HepG2 (cell line): ENCODE measurements at regions not wholly inside any gene's neighbourhood (a gene's known extent, or its start where the extent isn't known, plus 50 kb on each side); places are given as distances from the start of the nearest gene placed in this dataset.

Source experiments
- ATAC-seq: fragments of 200-7000 bp; cut with Tn5 transposase; 3 replicates; pipeline ENCODE4 v1.9.1; 2020; ENCODE audit warnings: mild to moderate bottlenecking, moderate library complexity
- BruUV-seq: library from RNA; stranded (reverse); fragments of 400-500 nt; replicated peaks from 2 replicates; lab custom pipeline; 2021; lab: Mats Ljungman, UMichigan
- CTCF ChIA-PET: fragments of 300-600 bp; formaldehyde crosslinking; extraction: SDS; loops from one replicate; lab custom pipeline; 2021; ENCODE audit warnings: low total read pairs, inconsistent platforms, low intra/inter-chr PET ratio; lab: Yijun Ruan, JAX
- POLR2A ChIA-PET: fragments of 350-600 bp; sonication (Branson Sonifier 250); formaldehyde crosslinking; loops from one replicate; lab custom pipeline; 2020; ENCODE audit warnings: antibody characterized with exemption, inconsistent platforms; lab: Yijun Ruan, JAX
- DNase-seq: peaks from one replicate; pipeline ENCODE4 v3.0.0-alpha.2; 2015; ENCODE audit warnings: low spot score
- FAIRE-seq: peaks from 3 replicates; lab custom pipeline; 2011; peaks lifted over from hg19 to GRCh38; lab: Jason Lieb, UNC
- H2AFZ ChIP-seq: one replicate; pipeline ENCODE4 v1.6.1; 2011; ENCODE audit warnings: low read length, inconsistent platforms
- H3K27ac ChIP-seq: fragments of 300-600 bp; 3 replicates; pipeline ENCODE4 v1.8.0; 2011; ENCODE audit warnings: mixed run types, mild to moderate bottlenecking, mixed read lengths, low read length, inconsistent platforms; ENCODE audit not compliant: insufficient read depth; ENCODE audit errors: extremely low read length
- H3K27me3 ChIP-seq, 2 experiments: fragments of 200-600 bp in 1 of 2; 2 replicates in 1 of 2; 3 replicates in 1 of 2; pipeline versions ENCODE4 v1.6.0 to v1.8.0; 2011; ENCODE audit warnings: low read length in 2 of 2, mild to moderate bottlenecking in 2 of 2, moderate library complexity in 2 of 2, inconsistent platforms in 1 of 2; ENCODE audit not compliant: insufficient read depth in 2 of 2, control insufficient read depth in 1 of 2
- H3K36me3 ChIP-seq, 2 experiments: fragments of 200-600 bp in 1 of 2; replicated peaks in 1 of 2; 2 replicates in 1 of 2; 3 replicates in 1 of 2; pipeline versions ENCODE4 v1.5.1 to v1.8.0; 2011; ENCODE audit warnings: low read length in 2 of 2, inconsistent platforms in 1 of 2; ENCODE audit not compliant: insufficient read depth in 2 of 2, control insufficient read depth in 1 of 2
- H3K4me1 ChIP-seq: 2 replicates; pipeline ENCODE4 v1.5.1; 2012; ENCODE audit warnings: low read length, inconsistent platforms; ENCODE audit not compliant: insufficient read depth
- H3K4me2 ChIP-seq: 2 replicates; pipeline ENCODE4 v1.6.0; 2011; ENCODE audit warnings: low read depth, low read length, inconsistent platforms
- H3K4me3 ChIP-seq, 3 experiments: fragments of 200-600 bp in 1 of 3; sonication (generic), shearing (Covaris generic) in 1 of 3; replicated peaks in 1 of 3; 2 replicates each; pipeline ENCODE4 v1.5.1; 2011 to 2016; ENCODE audit warnings: low read length in 3 of 3, inconsistent platforms in 2 of 3, low read depth in 2 of 3, mild to moderate bottlenecking in 2 of 3, control low read depth in 1 of 3, mixed read lengths in 1 of 3; ENCODE audit not compliant: insufficient read depth in 1 of 3
- H3K79me2 ChIP-seq: one replicate; pipeline ENCODE4 v1.6.1; 2011; ENCODE audit warnings: low read length, inconsistent platforms; ENCODE audit not compliant: insufficient read depth
- H3K9ac ChIP-seq: 2 replicates; pipeline ENCODE4 v1.6.0; 2011; ENCODE audit warnings: mild to moderate bottlenecking, low read depth, low read length, inconsistent platforms; ENCODE audit not compliant: insufficient read depth
- H3K9me3 ChIP-seq: 2 replicates; pipeline ENCODE4 v1.5.1; 2012; ENCODE audit warnings: mild to moderate bottlenecking, low read length
- H4K20me1 ChIP-seq: 2 replicates; pipeline ENCODE4 v1.6.0; 2011; ENCODE audit warnings: inconsistent platforms, mild to moderate bottlenecking, low read length, moderate library complexity; ENCODE audit not compliant: insufficient read depth
- AHR ChIP-seq: IDR thresholded peaks from 2 replicates; pipeline ENCODE4 v1.6.1; 2018; ENCODE audit warnings: missing genetic modification reagents, missing compliant biosample characterization
- EEA1 ChIP-seq: sonication (generic); formaldehyde crosslinking; IDR thresholded peaks from 2 replicates; pipeline ENCODE4 v1.5.1; 2020; ENCODE audit warnings: mild to moderate bottlenecking, missing genetic modification reagents, borderline replicate concordance
- HES4 ChIP-seq: sonication (generic); formaldehyde crosslinking; IDR thresholded peaks from 2 replicates; pipeline ENCODE4 v1.9.0; 2021; ENCODE audit warnings: mild to moderate bottlenecking, missing genetic modification reagents, borderline replicate concordance
- HOXA3 ChIP-seq: sonication (generic); formaldehyde crosslinking; IDR thresholded peaks from 2 replicates; pipeline ENCODE4 v1.5.0; 2020; ENCODE audit warnings: missing genetic modification reagents
- IRX3 ChIP-seq: sonication (generic); formaldehyde crosslinking; IDR thresholded peaks from 2 replicates; pipeline ENCODE4 v1.8.1; 2023; ENCODE audit warnings: mild to moderate bottlenecking, low read depth, missing genetic modification reagents, borderline replicate concordance
- NAIF1 ChIP-seq: sonication (generic); formaldehyde crosslinking; IDR thresholded peaks from 2 replicates; pipeline ENCODE4 v1.5.0; 2020; ENCODE audit warnings: mild to moderate bottlenecking, missing genetic modification reagents, borderline replicate concordance
- SETDB1 ChIP-seq: sonication (generic); formaldehyde crosslinking; IDR thresholded peaks from 2 replicates; pipeline ENCODE4 v1.5.1; 2020; ENCODE audit warnings: missing genetic modification reagents, mild to moderate bottlenecking, borderline replicate concordance
- SMARCC2 ChIP-seq: fragments of 450-650 bp; IDR thresholded peaks from 2 replicates; pipeline ENCODE4 v1.6.1; 2017; ENCODE audit warnings: antibody characterized with exemption, mild to moderate bottlenecking
- TSC22D2 ChIP-seq: sonication (generic); formaldehyde crosslinking; IDR thresholded peaks from 2 replicates; pipeline ENCODE4 v1.5.1; 2020; ENCODE audit warnings: missing genetic modification reagents, mild to moderate bottlenecking, borderline replicate concordance
- ZMYM4 ChIP-seq: sonication (generic); formaldehyde crosslinking; IDR thresholded peaks from 2 replicates; pipeline ENCODE4 v1.8.1; 2023; ENCODE audit warnings: mild to moderate bottlenecking, missing genetic modification reagents
- ZNF143 ChIP-seq: sonication (generic); formaldehyde crosslinking; IDR thresholded peaks from 2 replicates; pipeline ENCODE4 v1.4.0; 2020; ENCODE audit warnings: missing genetic modification reagents
- ZNF24 ChIP-seq: fragments of 450-650 bp; IDR thresholded peaks from 2 replicates; pipeline ENCODE4 v1.6.1; 2017; ENCODE audit warnings: antibody characterized with exemption, mild to moderate bottlenecking
- WGBS: methylation state at CpG from one replicate; pipeline ENCODE4 v1.1.6; 2017; ENCODE audit warnings: low lambda C conversion rate; 5-methylcytosine and 5-hydroxymethylcytosine counted together
- in situ Hi-C: cut with HindIII; loops from 2 replicates; pipeline ENCODE4 v1.10.0; 2017; ENCODE audit warnings: low pct_unique_long_range_greater_than_20kb; ENCODE audit not compliant: extremely low pct_ligation_motif_present
- intact Hi-C: fragments of 100-400 bp; cut with micrococcal nuclease; formaldehyde crosslinking; loops from one replicate; pipeline ENCODE4 v1.10.0; 2022; ENCODE audit not compliant: unreplicated experiment
- TF ChIP-seq, protein P1 (sequence below): IDR thresholded peaks from 2 replicates; pipeline ENCODE4 v1.6.1; 2016; ENCODE audit warnings: missing compliant biosample characterization, missing genetic modification reagents, borderline replicate concordance

DNA sequence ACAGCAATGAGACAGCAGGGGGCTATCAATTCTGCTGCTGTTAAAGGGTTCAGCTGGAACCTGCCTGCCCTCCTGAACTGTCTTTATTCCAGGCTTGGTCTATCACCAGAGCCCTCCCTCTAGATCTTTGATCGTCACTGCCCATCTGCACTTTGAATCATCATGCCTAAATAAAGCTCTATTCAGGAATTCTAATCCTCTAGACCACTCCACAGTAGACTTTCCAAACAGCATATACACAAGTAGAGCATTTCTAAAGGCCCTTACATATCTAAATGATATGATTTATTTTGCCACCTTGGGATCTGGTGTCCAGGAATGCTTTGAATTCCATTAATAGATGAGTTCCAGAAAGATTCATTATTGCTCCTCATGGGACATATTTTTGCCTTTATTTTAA is 542.1 kb upstream of the SYT4 start (continued):
- TF ChIP-seq SMARCC2 (no peak), HES4 (CRISPR knock-in tag) (no peak), EEA1 (CRISPR knock-in tag) (no peak), IRX3 (no peak), SETDB1 (CRISPR knock-in tag) (no peak), ZMYM4 (CRISPR knock-in tag) (no peak), ZNF24 (no peak), AHR (CRISPR knock-in tag) (no peak)

DNA sequence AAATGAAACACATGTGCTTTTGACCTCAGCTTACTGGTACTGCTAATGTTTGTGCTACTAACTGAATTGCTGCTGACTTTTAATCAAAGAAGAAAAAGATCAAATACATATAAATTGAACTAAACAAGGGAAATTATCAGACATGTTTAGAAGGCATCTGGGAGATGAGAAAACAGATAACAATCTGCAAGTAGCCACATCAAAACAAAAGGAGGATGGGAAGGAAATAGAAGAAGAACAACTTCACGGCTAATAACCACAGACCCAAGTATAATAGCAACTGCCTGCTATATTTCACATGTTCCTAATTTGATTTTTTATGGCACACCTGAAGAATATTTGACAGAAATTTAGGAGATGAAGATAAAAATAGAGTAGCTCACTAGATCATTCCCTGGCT is 542.6 kb upstream of the SYT4 start:
- ChIA-PET CTCF (no interaction called here), POLR2A (no interaction called here)
- DNase-seq, result no peak
- no peak overlapping the region for H3K27ac ChIP-seq
- no peaks in the 10 kb centered on the region for H3K79me2 ChIP-seq
- 14% methylated on average over 1 of the region's 1 CpG for WGBS
- intact Hi-C loops, result no loop called here
- no peak overlapping the region for H3K9ac ChIP-seq
- no TSS peak for BruUV-seq
- no peaks in the 10 kb centered on the region for H3K36me3 ChIP-seq
- no peaks in the 10 kb centered on the region for H3K4me1 ChIP-seq
- in situ Hi-C loops, result no loop called here
- no peak for FAIRE-seq
- TF ChIP-seq, protein P1, sequence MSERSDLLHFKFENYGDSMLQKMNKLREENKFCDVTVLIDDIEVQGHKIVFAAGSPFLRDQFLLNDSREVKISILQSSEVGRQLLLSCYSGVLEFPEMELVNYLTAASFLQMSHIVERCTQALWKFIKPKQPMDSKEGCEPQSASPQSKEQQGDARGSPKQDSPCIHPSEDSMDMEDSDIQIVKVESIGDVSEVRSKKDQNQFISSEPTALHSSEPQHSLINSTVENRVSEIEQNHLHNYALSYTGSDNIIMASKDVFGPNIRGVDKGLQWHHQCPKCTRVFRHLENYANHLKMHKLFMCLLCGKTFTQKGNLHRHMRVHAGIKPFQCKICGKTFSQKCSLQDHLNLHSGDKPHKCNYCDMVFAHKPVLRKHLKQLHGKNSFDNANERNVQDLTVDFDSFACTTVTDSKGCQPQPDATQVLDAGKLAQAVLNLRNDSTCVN, result no peak
- TF ChIP-seq ZNF143 (CRISPR knock-in tag) (no peak), HOXA3 (CRISPR knock-in tag) (no peak), TSC22D2 (CRISPR knock-in tag) (no peak), NAIF1 (no peak)
- H4K20me1 ChIP-seq, result no peaks in the 10 kb centered on the region
- peaks cover 80% of the 10 kb centered on the region for H3K9me3 ChIP-seq
- no peak overlapping the region for H2AFZ ChIP-seq
- ATAC-seq, result no peak
- no peak overlapping the region for H3K4me2 ChIP-seq
- no peaks in the 10 kb centered on the region; a peak in 1 of 5 replicates for H3K27me3 ChIP-seq
- H3K4me3 ChIP-seq, result no peak overlapping the region
